SU-DHL-6 (cell line): ENCODE measurements at regions not wholly inside any gene's neighbourhood (a gene's known extent, or its start where the extent isn't known, plus 50 kb on each side); places are given as distances from the start of the nearest gene placed in this dataset.

Experiments used
- CTCF ChIP-seq: fragments of 200-600 bp; sonication (generic); IDR thresholded peaks from one replicate; pipeline ENCODE4 v1.5.1; 2017; ENCODE audit warnings: antibody characterized with exemption, mild to moderate bottlenecking, low read length, moderate library complexity; ENCODE audit not compliant: insufficient read depth, poor library complexity, severe bottlenecking
- EZH2phosphoT487 ChIP-seq: fragments of 200-600 bp; sonication (generic), shearing (Covaris generic); conservative IDR thresholded peaks from 2 replicates; pipeline ENCODE4 v1.6.1; 2018; ENCODE audit warnings: mild to moderate bottlenecking, antibody characterized with exemption, low read length, moderate library complexity, mixed read lengths

GRCh38 chr6:67336014-67336413, 1299.1 kb upstream of the ADGRB3 start:
- no peak for TF ChIP-seq CTCF
- no peak for TF ChIP-seq EZH2phosphoT487
